ENCODE measurements at regions not wholly inside any gene's neighbourhood (a gene's known extent, or its start where the extent isn't known, plus 50 kb on each side); places are given as distances from the start of the nearest gene placed in this dataset.
A peak's percentile ranks its signal among the peaks of the same experiment; 100 is the strongest.

- no peak for TF ChIP-seq CTCF (IDR thresholded peaks at IDR 0.05; ENCODE audit: extremely low read depth, missing control alignments)
- no peak for DNase-seq (ENCODE audit: low spot score)
Observed at GRCh38 chr3:127464642-127465041, 125.9 kb downstream of the TPRA1 start.

GRCh38 chr3:127462111-127462655 lies 128.3 kb downstream of the TPRA1 start:
- DNase-seq (ENCODE audit: low spot score) = no peak
- TF ChIP-seq CTCF (IDR thresholded peaks at IDR 0.05; ENCODE audit: extremely low read depth, missing control alignments) = no peak

GRCh38 chr3:127461286-127461910 lies 129.1 kb downstream of the TPRA1 start:
- no peak for DNase-seq (ENCODE audit: low spot score)
- no peak for TF ChIP-seq CTCF (IDR thresholded peaks at IDR 0.05; ENCODE audit: extremely low read depth, missing control alignments)

GRCh38 chr3:127459891-127460290 lies 130.6 kb downstream of the TPRA1 start:
- no peak for DNase-seq (ENCODE audit: low spot score)
- TF ChIP-seq CTCF (IDR thresholded peaks at IDR 0.05; ENCODE audit: extremely low read depth, missing control alignments) = no peak

- peak; percentile 54 for DNase-seq (ENCODE audit: low spot score)
- no peak for TF ChIP-seq CTCF (IDR thresholded peaks at IDR 0.05; ENCODE audit: extremely low read depth, missing control alignments)
Observed at GRCh38 chr3:127458696-127459604, 131.6 kb downstream of the TPRA1 start.

GRCh38 chr3:127457546-127458145 lies 132.9 kb downstream of the TPRA1 start:
- no peak for DNase-seq (ENCODE audit: low spot score)
- TF ChIP-seq CTCF (IDR thresholded peaks at IDR 0.05; ENCODE audit: extremely low read depth, missing control alignments) = no peak

- DNase-seq (ENCODE audit: low spot score) = no peak
- no peak for TF ChIP-seq CTCF (IDR thresholded peaks at IDR 0.05; ENCODE audit: extremely low read depth, missing control alignments)
Observed at GRCh38 chr3:127457094-127457475, 133.4 kb downstream of the TPRA1 start.

Measured in GM20000 (cell line).